SK-N-MC (cell line): ENCODE measurements at regions not wholly inside any gene's neighbourhood (a gene's known extent, or its start where the extent isn't known, plus 50 kb on each side); places are given as distances from the start of the nearest gene placed in this dataset.

ENCODE experiments used
- EZH2 ChIP-seq: fragments of 200-600 bp; sonication (generic); IDR thresholded peaks from one replicate; pipeline ENCODE4 v1.6.1; 2017; ENCODE audit warnings: antibody characterized with exemption
- FOXP2 ChIP-seq: optimal IDR thresholded peaks from 2 replicates; pipeline ENCODE3; 2011; ENCODE audit warnings: mild to moderate bottlenecking, moderate library complexity; ENCODE audit not compliant: insufficient read depth; ENCODE audit errors: extremely low read length, control extremely low read depth
- POLR2AphosphoS5 ChIP-seq: IDR thresholded peaks from 2 replicates; pipeline ENCODE4 v1.6.1; 2012; ENCODE audit warnings: mild to moderate bottlenecking, low read depth, low read length, borderline replicate concordance

DNA sequence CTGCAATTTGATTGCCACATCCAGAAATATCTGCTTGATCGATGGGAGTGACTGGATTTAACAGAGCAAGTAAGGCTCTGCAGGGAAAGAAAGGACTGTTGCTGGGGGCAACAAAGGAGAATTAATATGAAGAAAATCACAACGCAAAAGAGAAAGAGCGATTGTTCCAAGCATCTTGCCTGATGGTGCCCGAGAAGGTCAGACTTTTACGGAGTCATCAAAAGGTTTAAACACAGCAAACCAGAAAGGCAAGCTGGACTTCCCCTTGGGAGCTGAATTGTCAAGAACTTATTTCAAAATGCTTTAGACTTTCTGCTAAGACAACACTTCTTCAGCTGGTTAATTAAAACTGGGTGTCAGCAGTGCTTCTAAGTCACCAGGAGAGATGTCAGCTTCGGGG is 791.5 kb downstream of the MED13L start:
- TF ChIP-seq POLR2AphosphoS5 (no peak), EZH2 (no peak), FOXP2 (no peak)
